DOHH2 (cell line): ENCODE measurements at regions not wholly inside any gene's neighbourhood (a gene's known extent, or its start where the extent isn't known, plus 50 kb on each side); places are given as distances from the start of the nearest gene placed in this dataset.

Experiments
- H3F3A ChIP-seq: fragments of 200-600 bp; sonication (generic), shearing (Covaris generic); 2 replicates; pipeline ENCODE4 v1.6.0; 2016; ENCODE audit warnings: antibody characterized with exemption, mild to moderate bottlenecking; ENCODE audit not compliant: control insufficient read depth, insufficient read depth
- H3K27ac ChIP-seq: fragments of 200-600 bp; sonication (generic); 2 replicates; pipeline ENCODE4 v1.5.1; 2014; ENCODE audit warnings: low read depth, mild to moderate bottlenecking, low read length, moderate library complexity
- H3K27me3 ChIP-seq: fragments of 200-600 bp; sonication (generic); 2 replicates; pipeline ENCODE4 v1.6.1; 2014; ENCODE audit warnings: mild to moderate bottlenecking, low read length, mixed read lengths; ENCODE audit not compliant: control insufficient read depth
- H3K36me3 ChIP-seq: fragments of 200-600 bp; sonication (generic); 2 replicates; pipeline ENCODE4 v1.6.1; 2014; ENCODE audit warnings: mild to moderate bottlenecking, low read length, moderate library complexity, mixed read lengths; ENCODE audit not compliant: control insufficient read depth
- H3K4me1 ChIP-seq: fragments of 200-600 bp; sonication (generic); 2 replicates; pipeline ENCODE4 v1.6.1; 2014; ENCODE audit warnings: mild to moderate bottlenecking, low read length, mixed read lengths; ENCODE audit not compliant: control insufficient read depth
- H3K4me2 ChIP-seq: fragments of 200-600 bp; sonication (generic); 2 replicates; pipeline ENCODE4 v1.6.0; 2014; ENCODE audit warnings: mild to moderate bottlenecking, low read length, moderate library complexity
- H3K4me3 ChIP-seq: fragments of 200-600 bp; sonication (generic); 2 replicates; pipeline ENCODE4 v1.5.1; 2014; ENCODE audit warnings: mild to moderate bottlenecking, low read length, mixed read lengths
- H3K79me2 ChIP-seq: fragments of 200-600 bp; sonication (generic); 2 replicates; pipeline ENCODE4 v1.6.1; 2014; ENCODE audit warnings: mild to moderate bottlenecking, low read length, mixed read lengths; ENCODE audit not compliant: control insufficient read depth
- H3K9me2 ChIP-seq: fragments of 200-600 bp; sonication (generic); replicated peaks from 2 replicates; pipeline ENCODE4 v1.6.1; 2014; ENCODE audit warnings: mild to moderate bottlenecking, low read length, mixed read lengths; ENCODE audit not compliant: control insufficient read depth
- H3K9me3 ChIP-seq: fragments of 200-600 bp; sonication (generic); 2 replicates; pipeline ENCODE4 v1.6.1; 2014; ENCODE audit warnings: antibody characterized with exemption, low read length, mixed read lengths; ENCODE audit not compliant: control insufficient read depth, insufficient read depth
- H4K20me1 ChIP-seq: fragments of 200-600 bp; sonication (generic); 2 replicates; pipeline ENCODE4 v1.6.0; 2014; ENCODE audit warnings: low read depth, mild to moderate bottlenecking, antibody characterized with exemption, low read length, moderate library complexity; ENCODE audit not compliant: control insufficient read depth, insufficient read depth
- EZH2phosphoT487 ChIP-seq: fragments of 200-600 bp; sonication (generic); IDR thresholded peaks from 2 replicates; pipeline ENCODE4 v1.6.1; 2017; ENCODE audit warnings: borderline replicate concordance, mild to moderate bottlenecking, antibody characterized with exemption, low read length, moderate library complexity, mixed read lengths
- TF ChIP-seq, protein P1 (sequence below): fragments of 200-600 bp; sonication (generic); IDR thresholded peaks from one replicate; pipeline ENCODE4 v1.5.1; 2014; ENCODE audit warnings: antibody characterized with exemption, mild to moderate bottlenecking, low read depth, low read length; ENCODE audit not compliant: poor library complexity, severe bottlenecking

- H3K9me3 ChIP-seq: 0 out of 2 replicates have a peak, but pooled peaks cover 3% of the 10 kb centered on the region
- no peak overlapping the region for H3K27ac ChIP-seq
- no peaks in the 10 kb centered on the region for H3K4me1 ChIP-seq
- TF ChIP-seq EZH2phosphoT487: no peak
- TF ChIP-seq, protein P1, sequence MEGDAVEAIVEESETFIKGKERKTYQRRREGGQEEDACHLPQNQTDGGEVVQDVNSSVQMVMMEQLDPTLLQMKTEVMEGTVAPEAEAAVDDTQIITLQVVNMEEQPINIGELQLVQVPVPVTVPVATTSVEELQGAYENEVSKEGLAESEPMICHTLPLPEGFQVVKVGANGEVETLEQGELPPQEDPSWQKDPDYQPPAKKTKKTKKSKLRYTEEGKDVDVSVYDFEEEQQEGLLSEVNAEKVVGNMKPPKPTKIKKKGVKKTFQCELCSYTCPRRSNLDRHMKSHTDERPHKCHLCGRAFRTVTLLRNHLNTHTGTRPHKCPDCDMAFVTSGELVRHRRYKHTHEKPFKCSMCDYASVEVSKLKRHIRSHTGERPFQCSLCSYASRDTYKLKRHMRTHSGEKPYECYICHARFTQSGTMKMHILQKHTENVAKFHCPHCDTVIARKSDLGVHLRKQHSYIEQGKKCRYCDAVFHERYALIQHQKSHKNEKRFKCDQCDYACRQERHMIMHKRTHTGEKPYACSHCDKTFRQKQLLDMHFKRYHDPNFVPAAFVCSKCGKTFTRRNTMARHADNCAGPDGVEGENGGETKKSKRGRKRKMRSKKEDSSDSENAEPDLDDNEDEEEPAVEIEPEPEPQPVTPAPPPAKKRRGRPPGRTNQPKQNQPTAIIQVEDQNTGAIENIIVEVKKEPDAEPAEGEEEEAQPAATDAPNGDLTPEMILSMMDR: no peak
- no peaks in the 10 kb centered on the region for H4K20me1 ChIP-seq
- H3F3A ChIP-seq: no peaks in the 10 kb centered on the region
- no peak overlapping the region for H3K4me2 ChIP-seq
- no peaks in the 10 kb centered on the region; the same call in 1 of the 2 replicates for H3K27me3 ChIP-seq
- no peaks in the 10 kb centered on the region for H3K36me3 ChIP-seq
- no peaks in the 10 kb centered on the region for H3K79me2 ChIP-seq
- no peaks in the 10 kb centered on the region for H3K9me2 ChIP-seq
- H3K4me3 ChIP-seq: no peak overlapping the region
These were observed 510.9 kb downstream of the RPS24 start for GRCh38 chr10:78544423-78545090.

- no peaks in the 10 kb centered on the region for H3K79me2 ChIP-seq
- H3F3A ChIP-seq: no peaks in the 10 kb centered on the region
- no peaks in the 10 kb centered on the region for H3K27me3 ChIP-seq
- H3K9me2 ChIP-seq: no peaks in the 10 kb centered on the region
- H3K4me2 ChIP-seq: no peak overlapping the region
- H4K20me1 ChIP-seq: no peaks in the 10 kb centered on the region
- H3K4me3 ChIP-seq: no peak overlapping the region
- no peaks in the 10 kb centered on the region for H3K4me1 ChIP-seq
- H3K27ac ChIP-seq: no peak overlapping the region
- no peak for TF ChIP-seq EZH2phosphoT487
- TF ChIP-seq, protein P1: no peak
- 0 out of 2 replicates have a peak, but pooled peaks cover under 1% of the 10 kb centered on the region for H3K9me3 ChIP-seq
- H3K36me3 ChIP-seq: no peaks in the 10 kb centered on the region
These were observed 512.1 kb downstream of the RPS24 start for GRCh38 chr10:78545756-78546155.

DNA sequence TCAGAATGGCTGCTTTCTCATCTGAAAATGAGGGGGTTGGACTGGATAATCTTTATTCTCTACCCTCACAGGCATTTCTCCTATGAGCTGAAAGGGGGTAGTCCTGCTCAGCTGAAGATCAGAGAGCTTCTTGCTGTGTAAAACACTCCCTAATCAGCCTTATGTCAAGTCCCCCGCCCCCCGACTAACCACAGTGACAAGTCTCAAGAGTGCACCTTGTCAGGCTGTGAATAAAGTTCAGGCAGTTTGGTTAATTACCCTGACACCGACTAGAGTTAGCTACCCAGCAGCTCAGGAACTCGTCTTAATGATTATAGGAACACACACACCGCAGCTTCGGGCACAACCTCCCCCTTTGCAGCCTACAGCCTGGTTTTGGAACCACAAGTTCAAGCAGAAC is 513.7 kb downstream of the RPS24 start:
- Histone ChIP-seq H3K9me3 (no peaks in the 10 kb centered on the region), H3K4me3 (no peak overlapping the region), H4K20me1 (no peaks in the 10 kb centered on the region), H3K27ac (no peak overlapping the region), H3K4me2 (no peak overlapping the region), H3K27me3 (no peaks in the 10 kb centered on the region), H3F3A (no peaks in the 10 kb centered on the region), H3K4me1 (no peaks in the 10 kb centered on the region), H3K79me2 (no peaks in the 10 kb centered on the region), H3K36me3 (no peaks in the 10 kb centered on the region), H3K9me2 (no peaks in the 10 kb centered on the region)
- no peak for TF ChIP-seq EZH2phosphoT487
- TF ChIP-seq, protein P1: no peak

DNA sequence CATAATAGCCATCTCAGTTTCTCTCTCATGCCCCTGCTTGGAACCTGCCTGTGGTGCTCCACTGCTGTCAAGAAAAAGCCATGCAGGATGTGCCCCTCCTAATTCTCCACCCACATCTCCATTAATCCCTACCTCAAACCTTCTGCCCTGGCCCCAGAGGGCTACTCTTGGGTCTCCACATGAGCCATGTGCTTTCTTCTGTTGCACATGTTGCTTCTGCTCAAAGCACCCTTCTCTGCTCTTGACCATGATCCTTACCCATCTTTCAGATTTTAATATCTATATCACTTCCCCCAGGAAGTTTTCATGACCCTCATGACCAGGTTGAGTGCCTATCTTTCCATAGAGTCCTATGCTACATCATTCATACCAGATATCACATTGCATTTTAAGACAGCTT is 514.2 kb downstream of the RPS24 start:
- no peak overlapping the region for H3K27ac ChIP-seq
- H3K36me3 ChIP-seq: no peaks in the 10 kb centered on the region
- H4K20me1 ChIP-seq: no peaks in the 10 kb centered on the region
- no peaks in the 10 kb centered on the region for H3K9me3 ChIP-seq
- no peaks in the 10 kb centered on the region for H3F3A ChIP-seq
- TF ChIP-seq EZH2phosphoT487: no peak
- TF ChIP-seq, protein P1: no peak
- no peaks in the 10 kb centered on the region for H3K9me2 ChIP-seq
- H3K79me2 ChIP-seq: no peaks in the 10 kb centered on the region
- H3K4me3 ChIP-seq: no peak overlapping the region
- H3K4me1 ChIP-seq: no peaks in the 10 kb centered on the region
- H3K4me2 ChIP-seq: no peak overlapping the region
- no peaks in the 10 kb centered on the region for H3K27me3 ChIP-seq
